Heart right ventricle (tissue), 16 donors: ENCODE measurements at regions not wholly inside any gene's neighbourhood (a gene's known extent, or its start where the extent isn't known, plus 50 kb on each side); places are given as distances from the start of the nearest gene placed in this dataset.
A peak's percentile ranks its signal among the peaks of the same experiment; 100 is the strongest.

Experiments
- ATAC-seq, 8 donors: fragments of 200-7000 bp; cut with Tn5 transposase; one replicate each; pipeline ENCODE4 v1.9.1; 2020; ENCODE audit warnings: mild to moderate bottlenecking in 8 of 8, moderate library complexity in 8 of 8, moderate number of reproducible peaks in 1 of 8
- DNase-seq, 2 donors: peaks; one replicate each; pipeline ENCODE4 v3.0.0-alpha.2; 2020
- H3K27ac ChIP-seq, 10 donors: fragments of 200-600 bp; sonication (generic) in 2 of 10; one replicate each; pipeline versions ENCODE4 v1.5.0 to v1.8.0; 2020 to 2022; ENCODE audit warnings: mild to moderate bottlenecking in 3 of 10
- H3K27me3 ChIP-seq, 7 donors: fragments of 200-600 bp; one replicate each; pipeline ENCODE4 v1.8.0; 2021 to 2022; ENCODE audit warnings: mild to moderate bottlenecking in 2 of 7
- H3K36me3 ChIP-seq, 9 donors: fragments of 200-600 bp; sonication (generic) in 1 of 9; one replicate each; pipeline versions ENCODE4 v1.5.0 to v1.8.0; 2020 to 2022; ENCODE audit warnings: mild to moderate bottlenecking in 2 of 9
- H3K4me1 ChIP-seq, 9 donors: fragments of 200-600 bp; sonication (generic) in 1 of 9; one replicate each; pipeline versions ENCODE4 v1.5.0 to v1.8.0; 2020 to 2022; ENCODE audit warnings: mild to moderate bottlenecking in 4 of 9
- H3K4me3 ChIP-seq, 10 donors: fragments of 200-600 bp; sonication (generic) in 2 of 10; one replicate each; pipeline versions ENCODE4 v1.5.0 to v1.8.0; 2020 to 2022; ENCODE audit warnings: mild to moderate bottlenecking in 7 of 10, moderate library complexity in 2 of 10
- H3K9me3 ChIP-seq, 11 donors: fragments of 200-600 bp in 10 of 11; sonication (generic) in 2 of 11; one replicate each; pipeline versions ENCODE4 v1.5.0 to v1.8.0; 2013 to 2022; ENCODE audit warnings: mild to moderate bottlenecking in 2 of 11, control low read depth in 1 of 11, moderate library complexity in 1 of 11
- WGBS, 2 donors: extraction: QIAGEN DNeasy Blood & Tissue Kit; methylation state at CpG; one replicate each; pipeline ENCODE4 v1.1.7; 2013; ENCODE audit warnings: inconsistent platforms in 1 of 2; 5-methylcytosine and 5-hydroxymethylcytosine counted together
- intact Hi-C, 10 donors: fragments of 100-400 bp; cut with DNase I; formaldehyde crosslinking; loops; one replicate each; pipeline versions ENCODE4 v1.11.1 to v1.14.2; 2022
- TF ChIP-seq, protein P1 (sequence below), 9 donors: fragments of 200-600 bp; sonication (generic) in 2 of 9; IDR thresholded peaks; one replicate each; pipeline versions ENCODE4 v1.5.0 to v1.8.0; 2021 to 2022; ENCODE audit warnings: antibody characterized with exemption in 9 of 9, mild to moderate bottlenecking in 5 of 9, moderate library complexity in 1 of 9
- donor health status: Arrhythmogenic right ventricular cardiomyopathy.
- donor health status: ischemic (EF 13 %, LVEDD 7.1; RV severe dilation, severe dysfunction).
- donor health status: healthy with polysubstance abuse.
- donor health status: DM: no; HTN: yes; CAD: no.
- donor health status: DM: no; HTN: no; CAD: no.
- donor health status: ischemic (EF 25% LVEDD 6.9; RV normal size, moderate dysfunction).
- donor health status: ischemic (EF 25% LVEDD 5.7; RV mildly dilated, moderate dysfunction).
- donor health status: healthy.
- donor health status: DM: yes; HTN: yes; CAD: no.
- donor health status: Ischemic cardiomyopathy.
- donor health status: ischemic (EF 35%, LVEDD 5.7; RV mildly dilated, moderate dysfunction).
- donor health status: nonischemic (EF 11% LVEDD 7.7; RV severe dilation, severe dysfunction).
- donor health status: DM: yes; HTN: yes; CAD: no.
- donor health status: PGD.
- donor health status: ischemic (EF 29% LVEDD 5.4; RV normal size, mild dysfunction).
- donor health status: nonischemic (EF 23%, LVEDD 6.1; RV moderate dilation, normal function).

DNA sequence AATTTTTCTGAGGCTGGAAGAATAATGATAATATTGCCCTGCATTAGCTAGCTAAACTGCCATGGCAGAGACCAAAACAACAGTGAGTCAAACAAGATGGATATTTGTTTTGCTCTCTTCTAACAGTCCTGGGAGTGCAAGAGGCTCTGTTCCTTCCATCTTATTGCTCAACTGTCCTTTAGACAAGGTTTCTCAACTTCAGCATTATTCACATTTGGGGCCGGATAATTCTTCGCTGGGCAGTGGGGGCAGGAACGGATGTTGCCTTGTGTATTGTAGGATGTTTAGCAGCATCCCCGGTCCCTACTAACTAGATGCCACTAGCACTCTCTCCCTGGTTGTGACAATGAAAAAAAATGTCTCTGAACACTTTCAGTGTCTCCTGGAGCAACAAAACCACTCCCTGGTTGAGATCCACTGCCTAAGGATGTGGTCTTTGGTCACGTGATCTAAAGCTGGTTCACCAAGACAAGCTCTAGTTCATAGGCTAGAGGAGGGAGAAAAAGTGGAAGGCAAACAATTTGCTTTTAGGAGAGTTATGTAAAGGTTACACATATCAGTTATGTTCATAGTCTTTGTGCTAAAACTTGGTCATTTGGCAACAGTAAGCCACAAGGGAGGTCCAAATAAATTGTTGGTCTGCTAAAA, 144.4 kb downstream of the PCTP start:
- Histone ChIP-seq H3K36me3 (no peaks in the 10 kb centered on the region), H3K4me1 (no peaks in the 10 kb centered on the region), H3K27me3 (peaks cover 0 to 5% (median 0%) of the 10 kb centered on the region in 7 donors), H3K9me3 (peaks cover 0 to 7% (median 0%) of the 10 kb centered on the region in 11 donors), H3K4me3 (no peak overlapping the region), H3K27ac (no peak overlapping the region)
- ATAC-seq (peak in 1 of 8 donors; percentile 60), DNase-seq (no peak)
- intact Hi-C loops = no loop called here
- WGBS, 2 donors = 84 to 90% methylated on average over 5 of the region's 5 CpGs
- TF ChIP-seq, protein P1, sequence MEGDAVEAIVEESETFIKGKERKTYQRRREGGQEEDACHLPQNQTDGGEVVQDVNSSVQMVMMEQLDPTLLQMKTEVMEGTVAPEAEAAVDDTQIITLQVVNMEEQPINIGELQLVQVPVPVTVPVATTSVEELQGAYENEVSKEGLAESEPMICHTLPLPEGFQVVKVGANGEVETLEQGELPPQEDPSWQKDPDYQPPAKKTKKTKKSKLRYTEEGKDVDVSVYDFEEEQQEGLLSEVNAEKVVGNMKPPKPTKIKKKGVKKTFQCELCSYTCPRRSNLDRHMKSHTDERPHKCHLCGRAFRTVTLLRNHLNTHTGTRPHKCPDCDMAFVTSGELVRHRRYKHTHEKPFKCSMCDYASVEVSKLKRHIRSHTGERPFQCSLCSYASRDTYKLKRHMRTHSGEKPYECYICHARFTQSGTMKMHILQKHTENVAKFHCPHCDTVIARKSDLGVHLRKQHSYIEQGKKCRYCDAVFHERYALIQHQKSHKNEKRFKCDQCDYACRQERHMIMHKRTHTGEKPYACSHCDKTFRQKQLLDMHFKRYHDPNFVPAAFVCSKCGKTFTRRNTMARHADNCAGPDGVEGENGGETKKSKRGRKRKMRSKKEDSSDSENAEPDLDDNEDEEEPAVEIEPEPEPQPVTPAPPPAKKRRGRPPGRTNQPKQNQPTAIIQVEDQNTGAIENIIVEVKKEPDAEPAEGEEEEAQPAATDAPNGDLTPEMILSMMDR (IDR thresholded peaks at IDR 0.05) = no peak

DNA sequence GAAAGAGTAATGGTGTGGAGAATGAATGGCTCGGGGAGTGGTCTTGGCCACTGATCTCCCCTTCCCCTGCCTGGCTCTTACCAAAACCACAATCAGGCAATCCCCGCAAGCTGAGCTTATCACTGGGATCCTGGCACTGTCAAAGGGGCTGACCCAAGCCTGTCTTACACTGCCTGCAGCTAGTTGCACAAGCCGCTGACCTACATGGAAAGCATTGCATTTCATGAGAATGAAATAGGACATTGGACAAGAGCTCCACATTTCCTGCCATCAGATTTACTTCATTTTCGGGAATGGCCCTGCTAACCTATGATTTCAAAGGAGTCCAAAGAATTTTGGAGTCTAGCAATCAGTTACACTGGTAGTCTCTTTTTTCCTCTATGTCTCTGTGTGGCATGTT, 146.4 kb downstream of the PCTP start:
- Histone ChIP-seq H3K36me3 (no peaks in the 10 kb centered on the region), H3K4me1 (no peaks in the 10 kb centered on the region), H3K27ac (no peak overlapping the region), H3K9me3 (peaks cover 0 to 2% (median 0%) of the 10 kb centered on the region in 11 donors), H3K27me3 (peaks cover 0 to 9% (median 0%) of the 10 kb centered on the region in 7 donors), H3K4me3 (no peak overlapping the region)
- intact Hi-C loops = no loop called here
- 64 to 78% methylated on average over 4 of the region's 4 CpGs for WGBS, 2 donors
- TF ChIP-seq, protein P1 (IDR thresholded peaks at IDR 0.05) = no peak
- ATAC-seq (peak in 2 of 8 donors; percentile 19 to 71), DNase-seq (no peak)

DNA sequence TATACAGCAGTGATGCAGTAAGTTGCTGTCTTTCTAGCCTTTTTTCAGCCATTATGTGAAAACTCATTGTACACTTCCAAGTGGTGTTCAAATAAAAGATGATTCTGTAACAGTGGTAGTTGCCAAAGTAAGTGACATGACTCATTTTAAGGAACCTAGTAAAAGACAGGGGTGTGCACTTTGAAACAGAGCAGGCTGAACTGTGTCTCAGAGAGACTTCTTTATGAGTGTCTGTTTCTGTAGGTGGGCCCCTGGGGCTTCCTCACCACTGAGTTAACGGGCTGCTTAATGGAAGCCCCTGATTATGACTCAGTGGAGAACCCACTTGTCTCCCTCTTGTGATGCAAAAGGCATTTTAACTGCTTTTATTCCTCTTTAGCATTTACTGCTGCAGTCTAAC, 147.3 kb downstream of the PCTP start:
- TF ChIP-seq, protein P1 (IDR thresholded peaks at IDR 0.05) = no peak
- peak in 1 of 8 donors; percentile 63 for ATAC-seq
- no peak overlapping the region for H3K27ac ChIP-seq
- DNase-seq = no peak
- H3K27me3 ChIP-seq = peaks cover 0 to 9% (median 0%) of the 10 kb centered on the region in 7 donors
- no peaks in the 10 kb centered on the region for H3K36me3 ChIP-seq
- peaks cover 0 to 2% (median 0%) of the 10 kb centered on the region in 11 donors for H3K9me3 ChIP-seq
- no peak overlapping the region for H3K4me3 ChIP-seq
- intact Hi-C loops = no loop called here
- H3K4me1 ChIP-seq = no peaks in the 10 kb centered on the region
- WGBS, 2 donors = 52 to 75% methylated on average over 1 of the region's 1 CpG

DNA sequence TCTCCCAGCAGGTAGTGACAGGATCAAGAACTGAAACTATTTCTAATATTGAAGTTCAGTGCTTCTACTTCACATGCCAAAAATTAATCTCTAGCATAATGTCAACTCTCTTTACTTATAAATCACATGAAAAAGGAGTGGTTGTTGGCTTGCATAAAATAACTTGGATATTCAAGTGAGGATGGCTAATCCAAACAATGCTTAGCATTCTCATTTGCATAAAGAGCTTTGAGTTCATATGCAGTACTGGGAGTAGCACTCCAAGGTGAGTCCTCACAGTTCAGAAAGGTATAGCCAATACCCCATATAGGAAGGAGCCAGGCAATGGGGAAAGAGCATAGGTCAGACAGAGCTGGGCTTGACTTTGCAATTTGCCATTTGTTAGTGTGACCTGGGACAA, 149.3 kb downstream of the PCTP start:
- intact Hi-C loops = no loop called here
- TF ChIP-seq, protein P1 (IDR thresholded peaks at IDR 0.05) = no peak

More for the DNA sequence above, 149.3 kb downstream of the PCTP start:
- H3K36me3 ChIP-seq = no peaks in the 10 kb centered on the region
- H3K27me3 ChIP-seq = peaks cover 0 to 5% (median 0%) of the 10 kb centered on the region in 7 donors
- H3K27ac ChIP-seq = no peak overlapping the region
- H3K4me3 ChIP-seq = no peak overlapping the region
- ATAC-seq (no peak), DNase-seq (no peak)
- no peaks in the 10 kb centered on the region for H3K9me3 ChIP-seq
- H3K4me1 ChIP-seq = no peaks in the 10 kb centered on the region
